ENCODE measurements at regions not wholly inside any gene's neighbourhood (a gene's known extent, or its start where the extent isn't known, plus 50 kb on each side); places are given as distances from the start of the nearest gene placed in this dataset.

- Histone ChIP-seq H2AFZ (no peak overlapping the region), H3K27me3 (ENCODE audit: insufficient read depth, low read depth) (no peaks in the 10 kb centered on the region), H3K9me3 (ENCODE audit: insufficient read depth, low read depth) (peaks cover 11% of the 10 kb centered on the region), H3K9me2 (ENCODE audit: insufficient read depth) (no peaks in the 10 kb centered on the region), H3K36me3 (ENCODE audit: low read depth) (no peaks in the 10 kb centered on the region), H3K4me2 (no peak overlapping the region), H4K20me1 (ENCODE audit: insufficient read depth) (no peaks in the 10 kb centered on the region), H3F3A (ENCODE audit: insufficient read depth, low read depth) (peaks cover 5% of the 10 kb centered on the region; the same call in 1 of the 2 replicates), H3K4me1 (replicated peaks; ENCODE audit: insufficient read depth) (no peaks in the 10 kb centered on the region; the same call in 1 of the 2 replicates), H3K27ac (no peak overlapping the region), H3K79me2 (ENCODE audit: low read depth) (no peaks in the 10 kb centered on the region), H3K4me3 (no peak overlapping the region)
- ChIA-PET CTCF (interaction anchor here (0.7 kb wide), 1 partner anchor 210 kb away, joined by 3 read pairs; no protein-coding TSS in a partner anchor), POLR2A (ENCODE audit: unreplicated experiment) (no interaction called here)
- intact Hi-C loops (cut with micrococcal nuclease; ENCODE audit: unreplicated experiment), result no loop called here
- TF ChIP-seq EZH2 (IDR thresholded peaks at IDR 0.05; ENCODE audit: low read depth) (no peak), CTCF (conservative IDR thresholded peaks at IDR 0.05) (no peak)
- DNase-seq, result peak in 1 of 2 experiments; percentile 89
- BruUV-seq (replicated peaks), result no TSS peak
Observed at GRCh38 chr2:128585706-128586105, 267.0 kb upstream of the HS6ST1 start.

GRCh38 chr2:128589681-128590080 is 271.0 kb upstream of the HS6ST1 start:
- Histone ChIP-seq H3K9me3 (ENCODE audit: insufficient read depth, low read depth) (peaks cover 5% of the 10 kb centered on the region), H3K27ac (no peak overlapping the region), H3K27me3 (ENCODE audit: insufficient read depth, low read depth) (no peaks in the 10 kb centered on the region), H3K4me3 (no peak overlapping the region), H4K20me1 (ENCODE audit: insufficient read depth) (no peaks in the 10 kb centered on the region), H3K79me2 (ENCODE audit: low read depth) (no peaks in the 10 kb centered on the region), H3K4me2 (no peak overlapping the region), H3K9me2 (ENCODE audit: insufficient read depth) (no peaks in the 10 kb centered on the region), H3K36me3 (ENCODE audit: low read depth) (no peaks in the 10 kb centered on the region), H2AFZ (no peak overlapping the region), H3F3A (ENCODE audit: insufficient read depth, low read depth) (peaks cover 5% of the 10 kb centered on the region; the same call in 1 of the 2 replicates), H3K4me1 (replicated peaks; ENCODE audit: insufficient read depth) (no peaks in the 10 kb centered on the region; the same call in 1 of the 2 replicates)
- TF ChIP-seq EZH2 (IDR thresholded peaks at IDR 0.05; ENCODE audit: low read depth), result no peak
- TF ChIP-seq CTCF (conservative IDR thresholded peaks at IDR 0.05), result no peak
- DNase-seq, result no peak
- intact Hi-C loops (cut with micrococcal nuclease; ENCODE audit: unreplicated experiment), result no loop called here
- BruUV-seq (replicated peaks), result no TSS peak
- ChIA-PET POLR2A (ENCODE audit: unreplicated experiment) (no interaction called here), CTCF (no interaction called here)

GRCh38 chr2:128590309-128591021 is 271.8 kb upstream of the HS6ST1 start:
- ChIA-PET CTCF (no interaction called here), POLR2A (ENCODE audit: unreplicated experiment) (no interaction called here)
- Histone ChIP-seq H3K4me1 (replicated peaks; ENCODE audit: insufficient read depth) (no peaks in the 10 kb centered on the region; the same call in 1 of the 2 replicates), H3K4me3 (no peak overlapping the region), H3K27me3 (ENCODE audit: insufficient read depth, low read depth) (no peaks in the 10 kb centered on the region), H3K36me3 (ENCODE audit: low read depth) (no peaks in the 10 kb centered on the region), H3K9me2 (ENCODE audit: insufficient read depth) (no peaks in the 10 kb centered on the region), H3K27ac (no peak overlapping the region), H4K20me1 (ENCODE audit: insufficient read depth) (no peaks in the 10 kb centered on the region), H3K9me3 (ENCODE audit: insufficient read depth, low read depth) (no peaks in the 10 kb centered on the region), H2AFZ (no peak overlapping the region), H3K4me2 (no peak overlapping the region), H3K79me2 (ENCODE audit: low read depth) (no peaks in the 10 kb centered on the region), H3F3A (ENCODE audit: insufficient read depth, low read depth) (peaks cover 1% of the 10 kb centered on the region; the same call in 1 of the 2 replicates)
- no TSS peak for BruUV-seq (replicated peaks)
- TF ChIP-seq CTCF (conservative IDR thresholded peaks at IDR 0.05) (no peak), EZH2 (IDR thresholded peaks at IDR 0.05; ENCODE audit: low read depth) (no peak)
- intact Hi-C loops (cut with micrococcal nuclease; ENCODE audit: unreplicated experiment), result no loop called here
- DNase-seq, result no peak
